Keratinocyte (primary cell): ENCODE measurements at regions not wholly inside any gene's neighbourhood (a gene's known extent, or its start where the extent isn't known, plus 50 kb on each side); places are given as distances from the start of the nearest gene placed in this dataset.

Experiments
- DNase-seq: peaks from one replicate; pipeline ENCODE4 v3.0.0-alpha.2; 2011; ENCODE audit warnings: low read depth, missing footprints, low spot score
- FAIRE-seq: peaks from 2 replicates; lab custom pipeline; 2011; peaks lifted over from hg19 to GRCh38; lab: Jason Lieb, UNC
- H2AFZ ChIP-seq: 2 replicates; pipeline ENCODE4 v1.6.0; 2012; ENCODE audit warnings: low read length, control low read depth, inconsistent platforms; ENCODE audit not compliant: control insufficient read depth
- H3K27ac ChIP-seq: 2 replicates; pipeline ENCODE4 v1.5.1; 2011; ENCODE audit warnings: low read length; ENCODE audit not compliant: control insufficient read depth, insufficient read depth
- H3K27me3 ChIP-seq: 3 replicates; pipeline ENCODE4 v1.6.0; 2011; ENCODE audit warnings: low read length; ENCODE audit not compliant: control insufficient read depth, insufficient read depth; ENCODE audit errors: extremely low read depth
- H3K36me3 ChIP-seq, 2 experiments: 2 replicates in 1 of 2; 3 replicates in 1 of 2; pipeline ENCODE4 v1.5.1; 2011; ENCODE audit warnings: low read length in 2 of 2, mild to moderate bottlenecking in 1 of 2; ENCODE audit not compliant: control insufficient read depth in 2 of 2, insufficient read depth in 2 of 2; ENCODE audit errors: extremely low read depth in 1 of 2
- H3K4me1 ChIP-seq: 3 replicates; pipeline ENCODE4 v1.5.1; 2011; ENCODE audit warnings: low read length; ENCODE audit not compliant: control insufficient read depth, insufficient read depth; ENCODE audit errors: extremely low read depth
- H3K4me2 ChIP-seq: 3 replicates; pipeline ENCODE4 v1.6.0; 2011; ENCODE audit warnings: low read depth, low read length; ENCODE audit not compliant: control insufficient read depth, insufficient read depth; ENCODE audit errors: extremely low read depth
- H3K4me3 ChIP-seq, 3 experiments: fragments of 200-600 bp in 1 of 3; sonication (generic) in 1 of 3; 2 replicates in 2 of 3; 3 replicates in 1 of 3; pipeline ENCODE4 v1.5.1; 2011 to 2016; ENCODE audit warnings: low read length in 3 of 3, mild to moderate bottlenecking in 3 of 3, control low read depth in 2 of 3, inconsistent platforms in 1 of 3, low read depth in 1 of 3, mixed read lengths in 1 of 3, mixed run types in 1 of 3, moderate library complexity in 1 of 3; ENCODE audit not compliant: control insufficient read depth in 2 of 3, insufficient read depth in 2 of 3; ENCODE audit errors: extremely low read depth in 1 of 3
- H3K79me2 ChIP-seq: 2 replicates; pipeline ENCODE4 v1.6.0; 2012; ENCODE audit warnings: low read length; ENCODE audit not compliant: control insufficient read depth, insufficient read depth
- H3K9ac ChIP-seq: 3 replicates; pipeline ENCODE4 v1.6.0; 2011; ENCODE audit warnings: low read length; ENCODE audit not compliant: control insufficient read depth, insufficient read depth; ENCODE audit errors: extremely low read depth
- H3K9me1 ChIP-seq: 3 replicates; pipeline ENCODE4 v1.6.0; 2011; ENCODE audit warnings: low read length; ENCODE audit not compliant: control insufficient read depth, insufficient read depth; ENCODE audit errors: extremely low read depth
- H3K9me3 ChIP-seq: 2 replicates; pipeline ENCODE4 v1.5.1; 2012; ENCODE audit warnings: low read depth, low read length; ENCODE audit not compliant: control insufficient read depth
- H4K20me1 ChIP-seq: 3 replicates; pipeline ENCODE4 v1.6.0; 2011; ENCODE audit warnings: low read length; ENCODE audit not compliant: control insufficient read depth, insufficient read depth; ENCODE audit errors: extremely low read depth
- EZH2 ChIP-seq: IDR thresholded peaks from one replicate; pipeline ENCODE4 v1.6.1; 2012; ENCODE audit warnings: inconsistent platforms, mild to moderate bottlenecking, low read length, moderate library complexity
- dilution Hi-C: fragments of 300-500 bp; cut with MboI; formaldehyde crosslinking; loops from one replicate; pipeline ENCODE4 v1.7.0; 2020; ENCODE audit warnings: low sequenced_read_pairs; ENCODE audit not compliant: extremely low pct_ligation_motif_present
- TF ChIP-seq, protein P1 (sequence below), 3 experiments: IDR thresholded peaks in 1 of 3; conservative IDR thresholded peaks in 1 of 3; optimal IDR thresholded peaks in 1 of 3; 2 replicates in 2 of 3; 3 replicates in 1 of 3; pipeline versions ENCODE3 to v1.5.1; 2011; ENCODE audit warnings: low read length in 3 of 3, mild to moderate bottlenecking in 3 of 3, moderate library complexity in 2 of 3, control low read depth in 1 of 3, inconsistent platforms in 1 of 3; ENCODE audit not compliant: insufficient read depth in 2 of 3; ENCODE audit errors: extremely low read depth in 1 of 3

DNA sequence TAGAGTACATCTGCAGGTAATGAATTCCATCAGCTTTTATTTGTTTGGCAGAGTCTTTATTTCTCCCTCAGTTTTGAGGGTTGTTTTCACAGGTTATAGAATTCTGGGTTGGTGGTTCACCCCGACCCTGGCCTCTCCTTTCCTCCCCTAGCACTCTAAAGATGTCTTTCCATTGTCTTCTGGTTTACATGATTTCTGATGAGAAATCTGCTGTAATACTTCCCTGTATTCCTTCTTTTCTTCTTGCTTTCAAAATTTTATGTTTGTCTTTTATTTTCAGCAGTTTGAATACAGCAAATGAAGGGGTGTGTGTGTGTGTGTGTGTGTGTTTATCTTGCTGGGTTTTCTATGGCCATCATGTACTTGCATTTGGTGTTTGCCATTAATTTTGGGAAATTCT lies 312.0 kb upstream of the RPS23 start:
- Histone ChIP-seq H3K36me3 (no peaks in the 10 kb centered on the region), H2AFZ (no peak overlapping the region), H3K9me1 (no peaks in the 10 kb centered on the region), H3K79me2 (no peaks in the 10 kb centered on the region), H4K20me1 (no peaks in the 10 kb centered on the region), H3K9me3 (no peaks in the 10 kb centered on the region), H3K4me3 (no peak overlapping the region), H3K9ac (no peak overlapping the region), H3K4me1 (no peaks in the 10 kb centered on the region), H3K27me3 (no peaks in the 10 kb centered on the region), H3K27ac (no peak overlapping the region), H3K4me2 (no peak overlapping the region)
- no peak for FAIRE-seq
- no peak for TF ChIP-seq EZH2
- TF ChIP-seq, protein P1, sequence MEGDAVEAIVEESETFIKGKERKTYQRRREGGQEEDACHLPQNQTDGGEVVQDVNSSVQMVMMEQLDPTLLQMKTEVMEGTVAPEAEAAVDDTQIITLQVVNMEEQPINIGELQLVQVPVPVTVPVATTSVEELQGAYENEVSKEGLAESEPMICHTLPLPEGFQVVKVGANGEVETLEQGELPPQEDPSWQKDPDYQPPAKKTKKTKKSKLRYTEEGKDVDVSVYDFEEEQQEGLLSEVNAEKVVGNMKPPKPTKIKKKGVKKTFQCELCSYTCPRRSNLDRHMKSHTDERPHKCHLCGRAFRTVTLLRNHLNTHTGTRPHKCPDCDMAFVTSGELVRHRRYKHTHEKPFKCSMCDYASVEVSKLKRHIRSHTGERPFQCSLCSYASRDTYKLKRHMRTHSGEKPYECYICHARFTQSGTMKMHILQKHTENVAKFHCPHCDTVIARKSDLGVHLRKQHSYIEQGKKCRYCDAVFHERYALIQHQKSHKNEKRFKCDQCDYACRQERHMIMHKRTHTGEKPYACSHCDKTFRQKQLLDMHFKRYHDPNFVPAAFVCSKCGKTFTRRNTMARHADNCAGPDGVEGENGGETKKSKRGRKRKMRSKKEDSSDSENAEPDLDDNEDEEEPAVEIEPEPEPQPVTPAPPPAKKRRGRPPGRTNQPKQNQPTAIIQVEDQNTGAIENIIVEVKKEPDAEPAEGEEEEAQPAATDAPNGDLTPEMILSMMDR (optimal IDR thresholded peaks at IDR 0.05 in 1 of 3, IDR thresholded peaks at IDR 0.05 in 1 of 3, conservative IDR thresholded peaks at IDR 0.05 in 1 of 3; ENCODE audit: extremely low read depth in 1 of 3, insufficient read depth in 2 of 3, low read length in 3 of 3), result no peak
- DNase-seq, result no peak
- dilution Hi-C loops, result no loop called here

DNA sequence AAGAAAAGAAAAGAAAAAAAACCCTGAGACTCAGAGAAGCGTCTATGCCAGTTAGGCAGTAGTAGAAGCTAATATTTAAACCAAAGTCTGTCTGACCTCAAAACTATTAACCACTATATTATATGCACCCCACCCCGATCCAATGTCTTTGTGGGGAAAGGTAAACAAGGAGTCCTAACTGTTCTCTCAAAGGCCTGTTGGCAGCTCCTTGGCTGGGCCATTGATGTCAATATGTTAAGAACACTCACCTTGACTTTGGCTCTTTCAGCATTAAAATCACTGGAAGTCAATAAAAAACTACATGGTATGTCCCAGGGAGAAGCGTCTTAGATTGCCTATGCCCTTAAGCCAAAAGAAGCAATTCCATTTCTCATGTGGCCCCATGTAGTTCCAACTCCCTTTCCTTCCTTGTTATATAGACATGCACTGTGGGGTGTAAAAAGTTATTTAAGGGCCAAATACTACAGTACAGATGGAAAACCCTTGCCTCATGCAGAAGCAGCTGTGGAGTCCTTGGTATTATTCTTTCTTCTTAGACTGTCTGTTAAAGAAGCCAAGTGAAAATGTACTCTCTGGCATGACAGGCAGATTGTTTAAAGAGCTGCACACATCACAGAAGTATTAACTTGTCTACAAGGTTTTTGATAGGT lies 308.6 kb upstream of the RPS23 start:
- Histone ChIP-seq H3K9ac (no peak overlapping the region), H3K4me3 (no peak overlapping the region), H3K9me3 (no peaks in the 10 kb centered on the region), H3K36me3 (no peaks in the 10 kb centered on the region), H3K4me1 (no peaks in the 10 kb centered on the region), H3K27ac (no peak overlapping the region), H3K27me3 (no peaks in the 10 kb centered on the region), H4K20me1 (no peaks in the 10 kb centered on the region), H3K79me2 (no peaks in the 10 kb centered on the region), H3K9me1 (no peaks in the 10 kb centered on the region), H3K4me2 (no peak overlapping the region), H2AFZ (no peak overlapping the region)
- dilution Hi-C loops, result no loop called here
- TF ChIP-seq, protein P1 (optimal IDR thresholded peaks at IDR 0.05 in 1 of 3, IDR thresholded peaks at IDR 0.05 in 1 of 3, conservative IDR thresholded peaks at IDR 0.05 in 1 of 3; ENCODE audit: extremely low read depth in 1 of 3, insufficient read depth in 2 of 3, low read length in 3 of 3), result no peak
- no peak for TF ChIP-seq EZH2
- DNase-seq (no peak), FAIRE-seq (no peak)
